Motor neuron (in vitro differentiated cells): ENCODE measurements at regions not wholly inside any gene's neighbourhood (a gene's known extent, or its start where the extent isn't known, plus 50 kb on each side); places are given as distances from the start of the nearest gene placed in this dataset.
A peak's percentile ranks its signal among the peaks of the same experiment; 100 is the strongest.

ENCODE experiments used
- ATAC-seq, 8 experiments: fragments of 200-7000 bp; cut with Tn5 transposase; replicated peaks in 6 of 8; 2 replicates each; pipeline ENCODE4 v1.8.0; 2021; ENCODE audit warnings: mild to moderate bottlenecking in 8 of 8, moderate library complexity in 8 of 8
- H3K27ac ChIP-seq, 2 donors: fragments of 250-450 bp; sonication (Bioruptor Pico); 2 replicates each; pipeline ENCODE4 v1.9.0; 2021; ENCODE audit warnings: antibody characterized with exemption in 2 of 2, mild to moderate bottlenecking in 2 of 2, moderate library complexity in 1 of 2
- H3K4me1 ChIP-seq, 2 donors: fragments of 250-450 bp; sonication (Bioruptor Pico); replicated peaks in 1 of 2; 2 replicates each; pipeline ENCODE4 v1.6.1; 2021; ENCODE audit warnings: antibody characterized with exemption in 2 of 2, mild to moderate bottlenecking in 2 of 2, moderate library complexity in 1 of 2
- H3K4me3 ChIP-seq, 5 donors: fragments of 250-450 bp; sonication (Bioruptor Pico); 2 replicates each; pipeline ENCODE4 v1.9.0; 2021; ENCODE audit warnings: antibody characterized with exemption in 5 of 5, mild to moderate bottlenecking in 5 of 5, moderate library complexity in 4 of 5
- WGBS, 10 experiments: fragments of 450-650 bp; shearing (Covaris generic); methylation state at CpG; one replicate each; pipeline ENCODE4 v1.0.0; 2022; 5-methylcytosine and 5-hydroxymethylcytosine counted together
- in situ Hi-C, 9 experiments: fragments of 400-800 bp; cut with MboI; loops; one replicate each; pipeline ENCODE4 v1.15.0; 2021; ENCODE audit warnings: low sequenced_read_pairs in 9 of 9, low pct_unique_long_range_greater_than_20kb in 2 of 9; ENCODE audit not compliant: unreplicated experiment in 9 of 9

DNA sequence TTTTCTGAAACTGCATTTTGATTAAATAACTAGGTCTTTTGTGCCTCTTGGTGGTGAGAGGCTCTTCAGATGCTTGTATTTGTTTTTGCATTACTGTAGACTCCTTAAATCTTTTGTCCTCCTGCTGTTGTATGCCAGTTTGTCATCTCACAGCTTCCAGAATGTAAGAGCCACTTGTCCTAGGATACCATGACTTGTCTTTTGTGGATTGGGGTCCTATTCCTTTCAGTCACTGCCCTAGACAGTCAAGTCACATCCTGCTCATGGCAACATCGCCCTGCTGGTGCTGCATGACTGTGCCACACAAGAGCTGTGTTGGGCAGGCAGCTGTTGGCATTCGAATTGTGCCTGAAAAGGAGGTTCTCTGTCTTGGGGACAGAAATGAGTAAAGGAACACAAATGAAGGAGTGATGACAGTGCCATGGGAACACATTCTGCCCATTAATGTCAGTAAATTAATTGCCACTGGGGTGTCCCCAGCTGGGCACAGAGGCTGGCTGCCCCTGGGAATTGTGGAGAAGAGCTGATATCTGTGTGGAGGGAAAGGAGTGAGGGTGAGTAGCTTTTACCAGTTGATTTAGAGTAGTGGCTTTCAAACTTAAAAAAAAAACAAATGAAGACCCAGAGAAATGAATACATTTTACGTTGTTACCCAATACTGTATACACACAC, 140.3 kb downstream of the ARL6IP6 start:
- in situ Hi-C loops: no loop called here
- no peak overlapping the region for H3K27ac ChIP-seq
- H3K4me1 ChIP-seq: peaks cover 5 to 18% of the 10 kb centered on the region in 2 donors
- WGBS, 10 experiments: 0 to 92% (median 66%) methylated on average over 1 to 2 of the region's 3 CpGs; no CpG with 5 or more reads in 2 of the 10 experiments
- no peak overlapping the region for H3K4me3 ChIP-seq
- peak in 5 of 8 experiments; percentile 86 to 96 (median 94) for ATAC-seq

DNA sequence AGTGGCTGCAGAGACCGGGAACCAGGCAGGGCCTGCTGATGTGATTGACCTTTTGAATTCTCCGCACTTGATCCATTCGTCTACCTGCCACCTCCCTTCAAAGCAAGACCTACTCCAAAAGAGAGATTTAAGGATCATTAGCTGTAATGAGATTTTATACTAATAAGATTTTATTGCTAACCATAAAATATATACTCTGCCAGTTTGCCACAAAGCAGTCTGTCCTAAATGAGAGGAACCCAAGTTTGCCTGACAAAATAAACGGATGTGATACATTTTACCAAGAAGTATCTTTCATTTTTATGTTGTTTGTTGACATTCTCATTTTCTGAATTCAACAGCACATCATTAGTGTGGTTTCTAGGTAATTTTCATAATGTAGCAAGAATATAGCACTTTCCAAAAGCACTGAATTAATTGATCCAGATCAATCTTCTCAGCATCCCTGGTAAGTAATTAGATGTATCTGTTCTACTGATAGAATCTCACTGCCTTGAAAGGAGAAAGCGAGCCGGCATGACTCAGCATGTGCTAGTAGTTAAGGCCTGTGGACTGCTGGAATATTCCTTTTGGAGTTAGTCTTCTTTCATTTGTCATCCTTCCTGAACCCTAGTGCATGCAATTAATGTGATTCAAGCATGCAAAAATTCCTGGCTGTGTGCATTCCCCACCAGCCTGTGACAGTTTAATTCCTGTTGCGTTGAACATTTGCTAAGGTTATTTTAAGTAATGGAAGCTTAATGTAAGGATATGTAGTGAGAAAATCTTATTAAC, 128.5 kb downstream of the ARL6IP6 start:
- ATAC-seq: peak; percentile 73 to 99 (median 96)
- in situ Hi-C loops: no loop called here
- Histone ChIP-seq H3K4me1 (peaks cover 0 to 8% of the 10 kb centered on the region in 2 donors), H3K4me3 (no peak overlapping the region), H3K27ac (peak overlapping the region in 1 of 2 donors; percentile 1)
- WGBS, 10 experiments: 36 to 88% (median 58%) methylated on average over 2 to 7 of the region's 7 CpGs; no CpG with 5 or more reads in 1 of the 10 experiments

DNA sequence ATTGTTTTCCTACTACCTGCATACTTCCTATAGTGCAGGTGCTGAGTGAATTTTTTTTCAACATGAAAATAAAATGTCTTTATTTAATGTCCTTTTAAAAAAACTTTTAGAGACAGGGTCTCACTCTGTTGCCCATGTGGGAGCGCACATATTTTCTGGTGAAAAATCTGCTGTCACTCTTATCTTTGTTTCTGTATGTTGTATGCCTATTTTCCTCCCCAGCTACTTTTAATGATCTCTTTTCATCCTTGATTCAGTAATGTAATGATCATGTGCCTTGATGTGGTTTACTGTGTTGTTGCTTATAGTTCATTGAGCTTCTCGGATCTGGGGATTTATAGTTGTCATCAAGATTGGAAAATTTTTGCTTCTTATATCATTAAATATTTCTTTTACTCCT, 117.3 kb downstream of the ARL6IP6 start:
- no peak overlapping the region for H3K27ac ChIP-seq
- in situ Hi-C loops: no loop called here
- WGBS, 10 experiments: 50 to 100% (median 85%) methylated on average over 1 to 2 of the region's 2 CpGs; no CpG with 5 or more reads in 1 of the 10 experiments
- no peak overlapping the region for H3K4me3 ChIP-seq
- H3K4me1 ChIP-seq: no peaks in the 10 kb centered on the region
- no peak for ATAC-seq

DNA sequence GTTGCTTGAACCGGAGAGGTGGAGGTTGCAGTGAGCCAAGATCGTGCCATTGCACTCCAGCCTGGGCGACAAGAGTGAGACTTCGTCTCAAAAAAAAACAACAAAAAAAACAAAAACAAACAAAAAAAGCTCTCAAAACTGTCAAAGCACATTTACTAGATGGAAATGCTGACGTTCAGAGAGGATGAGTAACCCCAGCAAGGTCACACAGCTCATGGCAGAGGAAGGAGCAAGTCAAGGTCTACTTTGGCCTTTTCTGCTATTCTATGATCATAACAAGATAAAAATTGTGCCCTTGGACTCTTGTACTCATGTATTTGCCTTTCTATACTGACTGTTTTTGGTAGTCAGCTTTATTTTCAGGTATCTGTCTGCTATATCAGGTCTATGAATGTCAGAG, 109.5 kb downstream of the ARL6IP6 start:
- in situ Hi-C loops: no loop called here

DNA sequence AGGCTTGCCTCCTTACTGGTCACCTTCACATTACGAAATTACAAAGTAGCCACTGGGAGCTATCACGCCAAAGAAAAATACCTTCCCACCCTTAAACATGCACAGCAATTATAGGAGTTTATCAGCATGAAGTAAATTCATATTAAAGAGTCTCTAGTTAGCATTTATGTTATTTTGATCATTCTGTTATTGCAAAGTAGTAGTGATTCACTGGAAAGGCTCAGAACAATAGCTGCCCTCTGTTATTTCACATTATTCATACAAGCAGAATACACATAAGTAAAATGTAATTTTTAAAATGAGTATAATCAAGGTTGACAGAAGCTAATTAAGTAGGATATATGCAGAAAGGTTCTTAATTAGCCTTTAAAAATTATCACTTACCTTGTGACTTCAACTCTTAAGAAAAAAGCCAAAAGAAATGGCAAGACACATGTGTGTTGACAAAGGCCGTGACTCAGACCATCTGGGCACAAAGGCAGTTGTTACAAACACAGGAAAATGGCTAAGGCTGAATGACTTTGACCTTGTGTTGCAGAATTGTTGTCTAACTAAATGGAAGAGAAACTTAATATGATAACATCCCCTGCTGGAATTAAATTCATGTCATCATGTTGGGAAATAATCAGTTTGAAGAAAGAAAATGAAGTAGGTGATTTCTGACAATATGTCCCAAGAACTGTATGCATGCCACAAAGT, 108.3 kb downstream of the ARL6IP6 start:
- Histone ChIP-seq H3K4me1 (peaks cover 0 to 5% of the 10 kb centered on the region in 2 donors), H3K4me3 (no peak overlapping the region), H3K27ac (no peak overlapping the region)
- in situ Hi-C loops: no loop called here
- 15 to 89% (median 55%) methylated on average over 1 to 3 of the region's 3 CpGs; no CpG with 5 or more reads in 2 of the 10 experiments for WGBS, 10 experiments
- peak in 3 of 8 experiments; percentile 36 to 75 (median 63) for ATAC-seq

More for the DNA sequence above, 109.5 kb downstream of the ARL6IP6 start:
- Histone ChIP-seq H3K4me1 (peaks cover 0 to 5% of the 10 kb centered on the region in 2 donors), H3K27ac (no peak overlapping the region), H3K4me3 (no peak overlapping the region)
- ATAC-seq: no peak
- 60 to 97% (median 88%) methylated on average over 1 to 5 of the region's 5 CpGs; no CpG with 5 or more reads in 1 of the 10 experiments for WGBS, 10 experiments

DNA sequence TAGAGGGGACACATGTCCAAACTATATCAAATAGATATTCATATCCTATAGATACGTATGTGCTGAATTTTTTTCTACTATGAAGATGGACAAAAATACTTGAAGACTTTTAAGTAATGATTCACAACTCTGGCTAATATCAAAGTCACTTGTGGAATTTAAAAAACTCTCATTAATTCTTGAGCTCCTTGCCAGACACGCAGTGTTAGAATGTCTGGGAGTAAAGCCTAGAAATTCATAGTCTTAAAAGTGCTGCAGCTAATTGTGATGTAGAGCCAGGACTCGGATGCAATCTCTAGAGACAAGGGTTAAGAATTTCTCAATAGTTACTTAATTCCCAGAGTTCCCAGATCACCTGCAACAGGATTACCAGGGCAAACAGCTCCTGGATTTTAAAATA, 107.4 kb downstream of the ARL6IP6 start:
- ATAC-seq: no peak
- no peak overlapping the region for H3K4me3 ChIP-seq
- no peak overlapping the region for H3K27ac ChIP-seq
- WGBS, 10 experiments: 20 to 92% (median 64%) methylated on average over 1 to 3 of the region's 3 CpGs
- peaks cover 0 to 5% of the 10 kb centered on the region in 2 donors for H3K4me1 ChIP-seq
- in situ Hi-C loops: no loop called here

DNA sequence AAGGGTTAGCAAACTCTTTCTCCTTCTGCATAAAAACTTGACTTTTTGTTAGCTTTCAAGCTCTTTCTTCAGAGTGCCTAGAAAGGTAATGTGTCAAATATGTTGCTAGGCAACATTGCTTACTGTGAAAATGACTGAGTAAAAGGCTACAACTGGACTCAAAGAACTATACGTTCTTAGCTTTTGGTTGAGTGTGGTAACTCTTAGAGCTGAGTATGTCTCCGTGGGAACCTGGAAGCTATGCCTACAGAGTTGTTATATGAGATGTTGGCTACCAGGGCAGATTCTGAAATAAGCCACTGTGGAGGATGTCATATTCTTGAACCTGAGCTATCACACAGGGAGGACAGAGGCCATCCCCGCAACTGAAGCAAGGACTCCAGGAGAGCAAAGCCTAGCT, 105.5 kb downstream of the ARL6IP6 start:
- no peak overlapping the region for H3K27ac ChIP-seq
- peaks cover 0 to 5% of the 10 kb centered on the region in 2 donors for H3K4me1 ChIP-seq
- H3K4me3 ChIP-seq: no peak overlapping the region
- WGBS, 10 experiments: 52 to 86% (median 71%) methylated on average over 1 to 3 of the region's 3 CpGs; no CpG with 5 or more reads in 3 of the 10 experiments
- peak in 3 of 8 experiments; percentile 31 to 94 (median 63) for ATAC-seq
- in situ Hi-C loops: no loop called here

DNA sequence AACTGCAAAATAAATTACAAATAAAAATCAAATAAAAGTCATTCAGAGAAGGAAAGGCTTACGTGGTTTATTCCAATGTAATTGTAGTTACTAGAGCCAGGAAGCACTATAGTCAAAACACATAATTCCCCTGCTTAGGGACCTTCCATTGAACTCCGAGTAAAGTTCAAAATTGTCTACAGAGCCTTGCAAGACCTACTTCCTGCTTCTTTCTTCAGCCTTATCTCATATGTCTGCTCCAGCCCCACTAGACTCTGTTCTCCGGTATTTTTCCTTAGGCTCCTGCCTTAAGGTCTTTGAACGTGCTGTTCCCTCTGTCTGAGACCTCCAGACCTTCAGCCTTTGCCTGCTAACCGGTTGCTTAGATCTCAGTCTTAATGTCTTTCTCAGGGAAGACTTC, 104.3 kb downstream of the ARL6IP6 start:
- no peak for ATAC-seq
- in situ Hi-C loops: no loop called here
- Histone ChIP-seq H3K4me3 (no peak overlapping the region), H3K4me1 (peaks cover 0 to 5% of the 10 kb centered on the region in 2 donors), H3K27ac (no peak overlapping the region)
- WGBS, 10 experiments: 27 to 100% (median 78%) methylated on average over 1 to 5 of the region's 5 CpGs

DNA sequence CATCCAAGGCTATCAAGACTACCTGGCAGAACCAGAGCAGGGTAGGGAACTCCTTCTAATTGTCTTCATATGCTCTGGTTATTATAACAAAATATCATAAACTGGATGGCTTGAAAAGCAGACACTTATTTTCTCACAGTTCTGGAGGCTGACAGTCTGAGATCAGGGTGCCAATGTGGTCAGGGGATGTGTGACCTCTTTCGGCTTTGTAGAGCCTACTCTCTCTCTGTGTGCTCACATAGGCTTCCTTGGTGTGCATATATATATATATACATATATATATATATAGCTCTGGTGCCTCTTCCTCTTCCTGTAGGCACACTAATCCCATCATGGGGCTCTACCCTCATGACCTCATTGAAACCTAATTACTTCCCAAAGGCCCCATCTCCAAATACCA, 101.6 kb downstream of the ARL6IP6 start:
- H3K4me3 ChIP-seq: no peak overlapping the region
- in situ Hi-C loops: no loop called here
- ATAC-seq: no peak
- H3K27ac ChIP-seq: no peak overlapping the region
- H3K4me1 ChIP-seq: peaks cover 0 to 5% of the 10 kb centered on the region in 2 donors
- WGBS, 10 experiments: 29 to 100% (median 67%) methylated on average over 1 of the region's 1 CpG; no CpG with 5 or more reads in 7 of the 10 experiments

DNA sequence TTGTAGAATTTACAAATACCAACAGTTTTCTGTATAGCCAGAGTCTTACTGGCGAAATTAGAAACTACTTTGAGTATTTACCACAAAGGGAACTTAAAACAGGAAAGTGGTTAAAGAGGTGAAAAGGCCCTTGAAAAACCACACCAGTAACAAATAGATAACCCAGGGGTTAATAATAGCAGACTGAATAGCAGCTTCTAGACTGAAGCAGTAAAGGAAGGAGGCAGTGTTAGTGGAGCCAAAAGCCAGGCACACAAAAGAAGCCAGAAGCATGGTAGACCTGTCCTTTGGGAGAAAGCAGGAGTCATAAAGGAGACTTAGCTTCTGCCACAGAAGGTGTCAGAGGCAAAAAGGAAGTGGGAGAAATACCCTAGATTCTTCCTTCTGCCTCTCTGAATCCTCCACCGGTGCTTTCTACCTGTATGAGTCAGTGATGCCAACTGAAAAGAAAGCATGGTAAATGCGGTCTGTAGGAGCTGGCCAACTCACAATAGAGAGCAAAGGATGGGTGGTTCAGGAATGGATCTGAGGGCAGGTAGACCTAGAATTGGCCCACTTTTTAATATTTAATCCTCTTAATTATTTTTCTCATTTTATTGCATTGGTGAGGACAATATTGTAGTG, 97.3 kb downstream of the ARL6IP6 start:
- H3K27ac ChIP-seq: no peak overlapping the region
- H3K4me1 ChIP-seq: no peaks in the 10 kb centered on the region
- WGBS, 10 experiments: 25 to 100% (median 93%) methylated on average over 1 to 3 of the region's 3 CpGs
- in situ Hi-C loops: no loop called here
- ATAC-seq: no peak
- H3K4me3 ChIP-seq: no peak overlapping the region

DNA sequence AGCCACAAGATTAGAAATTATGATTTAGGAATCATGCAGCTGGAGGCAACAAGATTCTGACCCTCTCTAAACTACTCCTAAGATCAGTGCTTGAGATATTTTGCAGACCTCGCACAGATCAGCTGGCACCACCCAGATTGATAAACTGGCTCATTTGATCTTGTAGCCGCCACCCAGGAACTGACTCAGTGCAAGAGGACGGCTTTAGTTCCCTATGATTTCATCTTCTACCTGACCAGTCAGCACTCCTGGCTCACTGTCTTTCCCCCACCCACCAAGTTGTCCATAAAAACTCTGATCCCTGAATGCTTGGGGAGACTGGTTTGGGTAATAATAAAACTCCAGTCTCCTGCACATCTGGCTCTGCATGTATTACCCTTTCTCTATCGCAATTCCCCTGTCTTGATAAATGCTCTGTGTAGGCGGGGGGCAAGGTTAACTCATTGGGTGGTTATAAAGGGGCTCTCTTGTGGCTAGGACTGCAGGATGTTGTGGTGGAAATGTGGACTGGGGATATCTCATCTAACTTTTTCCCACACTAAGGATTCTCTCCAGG, 96.1 kb downstream of the ARL6IP6 start:
- H3K4me3 ChIP-seq: no peak overlapping the region
- WGBS, 10 experiments: 0 to 100% (median 40%) methylated on average over 1 to 3 of the region's 5 CpGs; no CpG with 5 or more reads in 2 of the 10 experiments
- H3K4me1 ChIP-seq: no peaks in the 10 kb centered on the region
- in situ Hi-C loops: no loop called here
- H3K27ac ChIP-seq: no peak overlapping the region
- ATAC-seq: peak in 2 of 8 experiments; percentile 43 to 70

DNA sequence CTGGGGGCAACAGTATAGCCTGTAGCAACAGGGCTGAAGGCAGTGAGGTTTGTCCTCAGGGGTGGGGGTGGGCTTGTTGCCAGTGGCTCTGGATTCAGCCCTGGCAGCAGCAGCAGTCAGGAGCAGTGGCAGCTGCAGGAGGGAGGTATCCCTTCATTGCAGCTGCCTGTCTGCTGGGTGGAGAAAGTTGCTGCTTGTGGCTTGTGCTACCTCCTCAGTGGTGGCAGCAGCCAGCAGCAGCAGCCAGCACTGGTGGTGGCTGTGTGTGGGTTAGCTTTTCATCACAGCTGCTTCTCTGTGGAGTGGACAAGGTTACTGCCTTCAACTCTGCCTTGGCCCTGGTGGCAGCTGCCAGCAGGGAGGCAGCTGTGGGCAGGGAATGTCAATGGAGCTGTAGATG, 94.9 kb downstream of the ARL6IP6 start:
- Histone ChIP-seq H3K27ac (no peak overlapping the region), H3K4me3 (no peak overlapping the region), H3K4me1 (no peaks in the 10 kb centered on the region)
- in situ Hi-C loops: no loop called here
- ATAC-seq: peak in 1 of 8 experiments; percentile 87
